ENCODE measurements at regions not wholly inside any gene's neighbourhood (a gene's known extent, or its start where the extent isn't known, plus 50 kb on each side); places are given as distances from the start of the nearest gene placed in this dataset.

DNA sequence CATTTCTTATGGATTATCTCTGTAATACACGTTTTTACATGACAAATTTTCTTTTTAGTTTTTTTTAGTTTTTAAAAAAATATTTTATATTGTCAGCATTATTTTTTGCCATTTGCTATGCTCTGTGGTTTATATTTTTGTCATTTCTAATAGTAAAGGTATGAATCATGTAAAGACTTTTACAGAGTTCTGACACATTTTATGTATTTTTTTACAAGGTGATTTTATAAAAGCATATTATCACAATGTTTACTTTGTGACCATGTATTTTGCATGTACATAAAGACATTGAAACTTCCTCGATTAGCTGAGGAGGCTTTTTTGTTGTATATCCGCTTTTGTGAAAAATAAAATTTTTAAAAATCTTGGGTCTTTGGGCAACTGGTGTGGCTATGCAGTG, 1705.1 kb downstream of the PCDH7 start:
- TF ChIP-seq POLR2AphosphoS5 (IDR thresholded peaks at IDR 0.05) (no peak), POLR2A (IDR thresholded peaks at IDR 0.05) (no peak)
- TF ChIP-seq, protein P1, sequence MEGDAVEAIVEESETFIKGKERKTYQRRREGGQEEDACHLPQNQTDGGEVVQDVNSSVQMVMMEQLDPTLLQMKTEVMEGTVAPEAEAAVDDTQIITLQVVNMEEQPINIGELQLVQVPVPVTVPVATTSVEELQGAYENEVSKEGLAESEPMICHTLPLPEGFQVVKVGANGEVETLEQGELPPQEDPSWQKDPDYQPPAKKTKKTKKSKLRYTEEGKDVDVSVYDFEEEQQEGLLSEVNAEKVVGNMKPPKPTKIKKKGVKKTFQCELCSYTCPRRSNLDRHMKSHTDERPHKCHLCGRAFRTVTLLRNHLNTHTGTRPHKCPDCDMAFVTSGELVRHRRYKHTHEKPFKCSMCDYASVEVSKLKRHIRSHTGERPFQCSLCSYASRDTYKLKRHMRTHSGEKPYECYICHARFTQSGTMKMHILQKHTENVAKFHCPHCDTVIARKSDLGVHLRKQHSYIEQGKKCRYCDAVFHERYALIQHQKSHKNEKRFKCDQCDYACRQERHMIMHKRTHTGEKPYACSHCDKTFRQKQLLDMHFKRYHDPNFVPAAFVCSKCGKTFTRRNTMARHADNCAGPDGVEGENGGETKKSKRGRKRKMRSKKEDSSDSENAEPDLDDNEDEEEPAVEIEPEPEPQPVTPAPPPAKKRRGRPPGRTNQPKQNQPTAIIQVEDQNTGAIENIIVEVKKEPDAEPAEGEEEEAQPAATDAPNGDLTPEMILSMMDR (IDR thresholded peaks at IDR 0.05), result no peak
- Histone ChIP-seq H3K36me3 (no peaks in the 10 kb centered on the region), H3K9me3 (peaks cover 0 to 19% of the 10 kb centered on the region in 2 donors), H3K27ac (no peak overlapping the region), H3K27me3 (no peaks in the 10 kb centered on the region), H3K4me1 (no peaks in the 10 kb centered on the region), H3K4me3 (no peak overlapping the region)
- no peak for DNase-seq (ENCODE audit: low spot score in 2 of 2)
- intact Hi-C loops (cut with DNase I; ENCODE audit: low total_unique reads), result no loop called here

DNA sequence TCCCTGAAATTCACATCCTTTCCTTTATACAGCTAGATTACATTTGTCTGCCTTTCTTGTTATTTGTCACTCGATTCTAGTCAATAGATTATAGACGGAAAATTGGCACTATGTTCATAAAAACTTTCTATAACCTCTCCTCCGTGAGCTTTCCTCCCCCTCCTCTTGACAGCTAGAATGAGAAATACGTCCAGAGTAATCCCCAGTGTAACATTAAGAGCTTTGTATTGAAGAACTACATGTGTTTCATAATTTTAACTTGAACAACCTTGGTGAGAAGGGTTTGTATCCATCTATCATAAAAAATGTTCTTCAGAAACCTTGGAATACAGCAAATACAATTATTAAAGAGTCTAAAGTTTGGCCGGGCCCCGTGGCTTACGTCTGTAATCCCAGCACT, 1707.4 kb downstream of the PCDH7 start:
- H3K4me3 ChIP-seq, result no peak overlapping the region
- H3K36me3 ChIP-seq, result no peaks in the 10 kb centered on the region
- H3K9me3 ChIP-seq, result peaks cover 0 to 12% of the 10 kb centered on the region in 2 donors
- TF ChIP-seq, protein P1 (IDR thresholded peaks at IDR 0.05), result no peak
- TF ChIP-seq POLR2A (IDR thresholded peaks at IDR 0.05) (no peak), POLR2AphosphoS5 (IDR thresholded peaks at IDR 0.05) (no peak)
- DNase-seq (ENCODE audit: low spot score in 2 of 2), result no peak
- intact Hi-C loops (cut with DNase I; ENCODE audit: low total_unique reads), result no loop called here
- H3K27me3 ChIP-seq, result no peaks in the 10 kb centered on the region
- no peaks in the 10 kb centered on the region for H3K4me1 ChIP-seq
- H3K27ac ChIP-seq, result no peak overlapping the region

DNA sequence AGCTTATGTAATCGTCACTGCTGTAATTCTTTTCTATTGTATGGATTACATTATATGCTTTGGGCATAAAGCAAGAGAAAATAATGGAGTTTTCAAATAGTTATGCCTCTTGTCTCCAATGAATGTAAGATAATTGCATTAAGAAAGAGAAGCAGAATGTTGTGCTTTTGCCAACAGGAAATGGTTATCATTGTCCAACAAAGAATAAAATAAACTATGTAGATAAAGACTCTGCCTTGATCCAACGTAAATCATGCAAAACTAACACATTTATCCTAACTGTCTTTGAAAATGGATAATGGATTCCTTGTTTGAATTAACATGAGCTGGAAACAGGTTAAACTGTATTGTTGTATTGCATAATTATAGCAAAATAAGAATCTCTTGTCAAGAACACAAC, 1709.0 kb downstream of the PCDH7 start:
- no peak for TF ChIP-seq POLR2A (IDR thresholded peaks at IDR 0.05)
- TF ChIP-seq, protein P1 (IDR thresholded peaks at IDR 0.05), result no peak
- no peak for TF ChIP-seq POLR2AphosphoS5 (IDR thresholded peaks at IDR 0.05)
- no peaks in the 10 kb centered on the region for H3K27me3 ChIP-seq
- no peak overlapping the region for H3K4me3 ChIP-seq
- no peaks in the 10 kb centered on the region for H3K4me1 ChIP-seq
- H3K36me3 ChIP-seq, result no peaks in the 10 kb centered on the region
- no peak for DNase-seq (ENCODE audit: low spot score in 2 of 2)
- intact Hi-C loops (cut with DNase I; ENCODE audit: low total_unique reads), result no loop called here
- H3K9me3 ChIP-seq, result no peaks in the 10 kb centered on the region
- no peak overlapping the region for H3K27ac ChIP-seq

DNA sequence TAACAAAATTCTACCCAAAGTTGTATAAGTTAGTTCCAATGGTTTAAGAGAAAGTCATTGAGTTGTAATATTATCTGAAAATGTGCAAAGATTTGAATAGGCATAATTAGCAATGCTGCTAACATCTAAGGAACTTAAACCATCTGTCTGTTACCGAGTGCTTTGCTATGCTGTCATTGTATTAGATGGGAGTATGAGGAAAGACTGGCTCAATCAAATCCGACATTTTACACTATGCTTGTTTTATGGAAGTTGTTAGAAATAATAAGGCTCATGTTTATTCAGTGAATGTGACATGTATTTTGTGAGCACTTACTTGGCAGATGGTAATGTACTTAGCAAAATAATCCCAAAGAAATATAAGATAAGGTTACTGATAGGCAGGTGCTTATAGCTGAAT, 1715.1 kb downstream of the PCDH7 start:
- intact Hi-C loops (cut with DNase I; ENCODE audit: low total_unique reads), result loop anchor here (5.0 kb wide), 1 partner anchor 682 kb away; no protein-coding TSS in a partner anchor
- TF ChIP-seq POLR2AphosphoS5 (IDR thresholded peaks at IDR 0.05) (no peak), POLR2A (IDR thresholded peaks at IDR 0.05) (no peak)
- H3K27me3 ChIP-seq, result no peaks in the 10 kb centered on the region

DNA sequence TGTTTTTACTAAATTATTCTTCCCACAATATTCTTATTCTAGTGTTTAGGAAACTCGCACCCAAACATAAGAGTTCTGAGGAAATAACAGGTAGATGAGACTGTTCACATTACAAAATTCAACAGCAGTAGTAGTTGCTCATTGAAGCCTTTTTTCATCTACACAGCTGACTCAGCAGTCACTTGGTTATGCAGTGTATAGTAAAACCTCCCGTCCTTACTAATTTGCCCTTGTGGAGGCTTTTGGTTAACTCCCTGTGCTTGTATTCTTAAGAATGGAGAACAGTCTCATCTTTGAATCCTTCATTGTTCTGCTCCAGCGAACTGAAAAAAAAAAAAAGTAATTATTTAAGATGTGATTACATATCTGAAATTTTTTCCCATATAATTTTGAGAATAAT, 1716.6 kb downstream of the PCDH7 start:
- DNase-seq (ENCODE audit: low spot score in 2 of 2), result no peak
- no peak overlapping the region for H3K27ac ChIP-seq
- intact Hi-C loops (cut with DNase I; ENCODE audit: low total_unique reads), result loop anchor here (5.0 kb wide), 1 partner anchor 680 kb away; no protein-coding TSS in a partner anchor
- no peaks in the 10 kb centered on the region for H3K27me3 ChIP-seq
- no peak overlapping the region for H3K4me3 ChIP-seq
- H3K4me1 ChIP-seq, result no peaks in the 10 kb centered on the region
- TF ChIP-seq, protein P1 (IDR thresholded peaks at IDR 0.05), result no peak
- TF ChIP-seq POLR2A (IDR thresholded peaks at IDR 0.05) (no peak), POLR2AphosphoS5 (IDR thresholded peaks at IDR 0.05) (no peak)
- H3K36me3 ChIP-seq, result no peaks in the 10 kb centered on the region
- no peaks in the 10 kb centered on the region for H3K9me3 ChIP-seq

More for the DNA sequence above, 1715.1 kb downstream of the PCDH7 start:
- H3K4me1 ChIP-seq, result no peaks in the 10 kb centered on the region
- no peaks in the 10 kb centered on the region for H3K36me3 ChIP-seq
- H3K4me3 ChIP-seq, result no peak overlapping the region
- H3K9me3 ChIP-seq, result no peaks in the 10 kb centered on the region
- no peak for DNase-seq (ENCODE audit: low spot score in 2 of 2)
- no peak overlapping the region for H3K27ac ChIP-seq

DNA sequence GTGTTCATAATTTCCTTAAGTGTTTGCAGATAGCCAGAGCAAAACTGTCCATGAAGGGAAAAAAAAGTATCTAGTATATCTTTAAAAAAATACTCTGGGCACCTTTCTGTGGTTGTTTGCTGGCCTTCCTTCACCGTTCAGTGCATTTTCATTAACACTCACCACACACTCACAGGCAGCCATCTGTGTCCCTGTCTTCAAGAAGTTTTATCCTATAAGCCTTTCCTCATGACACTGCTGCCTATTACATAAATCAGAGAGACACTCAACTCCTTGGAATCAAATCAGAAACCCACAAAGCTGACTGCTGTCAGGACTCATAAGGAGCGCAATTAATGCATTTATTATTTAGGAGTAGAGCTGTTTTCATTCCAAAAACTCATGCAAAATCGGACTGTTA, 1720.2 kb downstream of the PCDH7 start:
- Histone ChIP-seq H3K36me3 (no peaks in the 10 kb centered on the region), H3K4me3 (no peak overlapping the region), H3K27ac (no peak overlapping the region), H3K27me3 (no peaks in the 10 kb centered on the region), H3K9me3 (no peaks in the 10 kb centered on the region), H3K4me1 (no peaks in the 10 kb centered on the region)
- TF ChIP-seq POLR2AphosphoS5 (IDR thresholded peaks at IDR 0.05) (no peak), POLR2A (IDR thresholded peaks at IDR 0.05) (no peak)
- TF ChIP-seq, protein P1 (IDR thresholded peaks at IDR 0.05), result no peak
- intact Hi-C loops (cut with DNase I; ENCODE audit: low total_unique reads), result no loop called here
- no peak for DNase-seq (ENCODE audit: low spot score in 2 of 2)
